Medulla oblongata (tissue), 1 donor: ENCODE measurements at regions not wholly inside any gene's neighbourhood (a gene's known extent, or its start where the extent isn't known, plus 50 kb on each side); places are given as distances from the start of the nearest gene placed in this dataset.
"Not testable (repeated sequence)": the region's sequence is repeated elsewhere in the genome, so short reads cannot be mapped to it uniquely, and the experiment has no call there.

Experiments
- DNase-seq: peaks from one replicate; pipeline ENCODE4 v3.0.0-alpha.2; 2015; ENCODE audit errors: extremely low spot score

- DNase-seq = not testable (repeated sequence)
Measured at GRCh38 chrX:3842822-3843521, 129.5 kb upstream of the PRKX start.

DNA sequence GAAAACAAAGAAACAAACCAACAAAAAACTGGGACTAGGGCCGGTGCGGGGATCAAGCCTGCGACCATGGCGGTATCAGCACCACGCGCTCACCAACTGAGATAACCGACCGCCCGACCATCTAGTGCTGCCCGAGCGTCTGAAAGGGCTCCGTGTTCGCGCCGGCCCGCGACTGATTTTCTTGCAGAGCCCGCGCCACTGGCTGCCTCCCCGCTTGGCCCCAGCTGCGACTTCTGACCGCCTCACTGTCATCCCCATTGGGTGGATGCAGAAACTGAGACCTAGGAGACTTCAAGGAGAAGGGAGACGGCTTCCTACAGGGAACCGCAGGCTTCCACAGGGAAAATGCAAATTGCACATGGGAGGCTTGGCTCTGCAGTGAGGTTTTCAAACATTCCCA, 125.3 kb upstream of the PRKX start:
- not testable (repeated sequence) for DNase-seq

DNA sequence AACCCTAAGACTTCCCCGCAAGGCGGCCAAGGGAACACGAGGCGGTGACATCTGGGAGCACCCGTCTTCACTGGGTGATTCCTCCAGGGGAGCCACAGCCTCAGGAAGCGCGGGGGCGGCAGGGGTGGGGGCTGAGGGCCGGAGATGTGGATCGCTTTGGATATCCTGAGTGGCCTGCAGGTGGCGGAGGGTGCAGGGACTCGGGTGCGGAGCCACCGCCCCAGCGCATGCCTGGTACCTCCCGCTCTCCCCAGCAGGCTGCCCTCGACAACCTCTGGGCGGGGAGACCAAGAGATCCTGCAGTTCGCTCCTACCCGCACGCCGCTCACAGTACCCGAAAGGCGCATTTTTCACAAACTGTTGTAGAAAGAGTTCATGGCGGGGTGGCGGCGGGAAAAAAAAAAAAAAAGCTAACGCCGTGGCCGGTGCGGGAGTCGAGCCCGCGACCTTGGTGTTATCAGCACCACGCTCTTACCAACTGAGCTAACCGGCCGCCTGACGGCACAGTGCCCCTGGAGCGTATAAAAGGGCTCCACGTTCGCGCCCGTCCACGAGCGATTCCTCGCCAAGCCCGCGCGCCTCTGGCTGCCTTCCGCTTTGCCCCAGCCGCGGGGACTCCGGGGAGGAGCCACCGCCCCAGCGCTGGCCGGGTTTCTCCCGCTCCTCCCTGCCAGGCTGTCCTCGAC, 124.7 kb upstream of the PRKX start:
- not testable (repeated sequence) for DNase-seq

- not testable (repeated sequence) for DNase-seq
Measured at GRCh38 chrX:3837211-3837610, 123.8 kb upstream of the PRKX start.

DNA sequence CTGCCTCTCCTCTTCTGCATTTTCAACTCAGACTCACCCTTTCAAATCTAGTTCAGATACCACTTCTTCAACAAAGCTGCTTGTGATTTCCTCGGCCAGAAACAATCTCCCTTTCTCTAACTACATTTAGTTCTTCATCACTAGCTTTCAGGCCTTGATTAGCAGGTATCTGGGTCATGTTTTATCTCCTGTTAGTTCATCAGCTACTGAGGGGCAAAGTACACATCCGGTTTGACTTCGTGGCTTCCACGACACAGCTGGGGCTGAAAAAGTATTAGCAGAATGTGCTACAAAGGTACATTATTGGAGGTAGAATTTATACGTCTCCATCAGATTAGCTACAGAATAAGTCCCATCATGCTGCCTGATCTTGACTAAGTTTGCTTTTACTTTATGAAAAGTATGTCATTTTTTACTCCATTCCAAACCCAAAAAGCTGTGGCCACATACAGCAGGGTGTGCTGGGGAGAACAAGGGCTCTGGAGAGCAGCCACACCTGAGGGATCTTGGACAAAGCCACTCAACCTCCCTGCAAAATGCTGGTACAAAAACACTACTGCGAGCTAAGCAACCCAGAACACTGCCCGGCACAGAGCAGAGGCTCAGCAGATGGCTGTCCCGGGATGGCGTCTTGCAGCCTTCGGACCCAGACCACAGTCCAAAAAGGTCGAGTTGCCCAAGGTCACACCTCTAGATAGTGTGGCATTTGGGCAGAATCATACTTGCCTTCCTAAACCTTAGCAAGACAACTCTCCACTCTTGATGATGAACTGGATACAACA, 120.5 kb upstream of the PRKX start:
- DNase-seq = not testable (repeated sequence)

GRCh38 chrX:3830020-3830419, 116.6 kb upstream of the PRKX start:
- DNase-seq = not testable (repeated sequence)

GRCh38 chrX:3829041-3829531, 115.6 kb upstream of the PRKX start:
- DNase-seq = not testable (repeated sequence)

DNA sequence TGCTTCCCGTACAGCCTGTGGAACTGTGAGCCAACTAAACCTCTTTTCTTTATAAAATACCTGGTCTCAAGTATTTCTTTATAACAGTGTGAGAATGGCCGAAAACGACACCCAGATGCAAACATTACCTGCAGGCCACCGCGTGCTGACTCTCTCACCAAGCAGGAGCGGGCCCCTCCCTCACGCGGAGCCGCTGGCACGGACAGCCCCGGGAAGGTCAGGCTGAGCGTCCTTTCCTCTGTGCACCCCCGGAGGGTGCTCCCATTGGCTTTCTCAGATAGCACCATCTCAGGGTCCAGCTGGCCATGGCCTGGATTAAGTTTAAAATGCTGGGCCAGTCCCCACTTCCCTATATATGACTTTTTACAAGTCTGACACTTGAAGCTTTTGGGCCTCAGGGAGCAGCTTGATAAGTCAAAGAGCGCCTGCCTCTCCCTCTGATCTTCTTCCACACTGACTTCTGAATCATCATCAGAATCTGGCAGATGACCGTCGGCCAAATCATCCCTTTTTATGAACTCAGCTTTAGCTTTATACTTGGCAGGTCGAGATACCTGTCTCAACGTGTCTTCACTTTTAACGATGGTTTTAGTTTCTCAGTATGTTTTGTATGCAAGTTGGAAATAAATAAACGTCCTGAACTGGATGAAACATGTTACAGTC, 115.1 kb upstream of the PRKX start:
- DNase-seq = not testable (repeated sequence)

GRCh38 chrX:3824008-3824407, 110.6 kb upstream of the PRKX start:
- DNase-seq = not testable (repeated sequence)

DNA sequence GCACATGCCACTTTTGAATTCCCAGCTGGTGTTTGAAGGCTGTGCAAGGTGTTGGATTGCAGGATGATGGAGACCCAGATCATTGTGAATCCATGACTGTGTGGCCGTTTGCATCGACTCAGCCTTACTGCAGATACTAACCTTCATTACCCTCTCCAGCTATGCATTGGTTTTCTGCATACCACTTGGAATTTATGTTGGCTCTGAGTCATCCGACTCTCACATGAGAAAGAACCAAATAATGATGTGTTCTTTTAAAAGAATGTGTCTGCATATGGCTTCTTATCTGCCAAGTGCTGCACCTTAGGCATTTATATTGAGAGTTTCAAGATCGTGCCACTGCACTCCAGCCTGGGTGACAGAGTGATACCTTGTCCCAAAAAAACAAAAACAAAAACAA, 106.7 kb upstream of the PRKX start:
- no peak for DNase-seq

GRCh38 chrX:3817480-3817879, 104.0 kb upstream of the PRKX start:
- DNase-seq = not testable (repeated sequence)

- no peak for DNase-seq
Measured at GRCh38 chrX:3815896-3816664, 102.6 kb upstream of the PRKX start.

GRCh38 chrX:3811331-3812311, 98.2 kb upstream of the PRKX start:
- peak; percentile 67 for DNase-seq

GRCh38 chrX:3807906-3808305, 94.5 kb upstream of the PRKX start:
- DNase-seq = no peak

DNA sequence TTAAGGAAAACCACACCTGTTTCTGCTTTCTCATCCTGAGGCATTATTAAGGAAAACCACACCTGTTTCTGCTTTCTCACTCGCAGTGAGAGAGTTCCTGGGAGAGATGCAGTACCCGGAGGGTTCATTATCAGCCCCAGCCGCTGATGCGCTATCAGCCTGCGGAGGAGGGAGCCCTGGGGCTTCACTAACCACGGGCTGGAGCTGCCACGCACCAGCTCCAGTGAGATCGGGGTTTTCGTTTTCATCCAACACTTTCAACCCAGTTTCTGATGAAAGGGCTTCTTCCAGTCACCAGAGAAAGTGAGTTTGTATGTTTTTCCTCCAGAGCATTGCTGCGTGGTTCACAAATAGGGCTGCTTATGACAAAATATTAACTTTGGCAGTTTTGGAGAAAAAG, 93.2 kb upstream of the PRKX start:
- no peak for DNase-seq

- DNase-seq = no peak
Measured at GRCh38 chrX:3803713-3804112, 90.3 kb upstream of the PRKX start.

DNA sequence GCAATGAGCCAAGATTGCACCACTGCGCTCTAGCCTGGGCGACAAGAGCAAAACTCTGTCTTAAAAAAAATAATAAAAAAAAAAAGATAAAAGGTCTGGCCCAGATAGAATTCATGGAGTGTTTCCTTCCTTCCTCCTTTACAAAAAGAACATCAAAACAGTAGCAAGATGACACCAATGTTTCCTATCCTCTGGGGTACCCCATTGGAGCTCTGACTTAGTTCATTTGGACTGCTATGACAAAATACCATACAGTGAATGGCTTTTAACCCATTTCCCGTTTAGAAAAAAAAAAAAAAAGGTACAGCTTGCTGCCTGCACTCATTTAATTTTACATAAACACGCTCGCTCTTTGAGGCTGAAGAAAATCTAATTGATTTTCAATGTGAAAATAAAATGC, 89.9 kb upstream of the PRKX start:
- DNase-seq = no peak

DNA sequence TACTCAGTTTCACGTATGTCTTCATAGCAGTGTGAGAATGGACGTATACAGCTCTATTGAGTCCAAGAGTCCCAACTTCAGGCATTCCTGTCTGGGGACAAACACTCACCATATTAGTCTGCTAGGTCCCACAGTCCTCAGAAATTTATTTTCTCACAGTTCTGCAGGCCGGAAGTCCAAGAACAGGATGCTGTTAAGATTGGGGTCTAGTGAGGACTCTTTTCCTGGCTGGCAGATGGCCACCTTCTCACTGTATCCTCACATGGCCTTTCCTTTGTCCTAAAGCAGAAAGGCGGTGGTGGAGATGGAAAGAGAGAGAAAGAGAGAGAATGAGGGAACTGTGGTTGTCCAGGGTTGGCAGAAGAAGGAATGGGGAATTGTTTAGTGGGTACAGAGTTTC, 82.0 kb upstream of the PRKX start:
- DNase-seq = not testable (repeated sequence)

- no peak for DNase-seq
Measured at GRCh38 chrX:3791449-3791848, 78.0 kb upstream of the PRKX start.
